AG20443 (cell line): ENCODE measurements at regions not wholly inside any gene's neighbourhood (a gene's known extent, or its start where the extent isn't known, plus 50 kb on each side); places are given as distances from the start of the nearest gene placed in this dataset.

Source experiments
- DNase-seq: peaks from one replicate; pipeline ENCODE4 v3.0.0; 2012; ENCODE audit warnings: low spot score, mixed read lengths

- DNase-seq, result no peak
Measured at GRCh38 chr16:65668064-65668595, 546.3 kb upstream of the CDH11 start.

- DNase-seq, result peak; percentile 48
Measured at GRCh38 chr16:65667011-65667578, 545.2 kb upstream of the CDH11 start.

GRCh38 chr16:65666132-65666941 is 544.5 kb upstream of the CDH11 start:
- DNase-seq, result no peak

- no peak for DNase-seq
Measured at GRCh38 chr16:65665586-65665985, 543.7 kb upstream of the CDH11 start.

GRCh38 chr16:65663774-65664173 is 541.9 kb upstream of the CDH11 start:
- DNase-seq, result no peak

- DNase-seq, result no peak
Measured at GRCh38 chr16:65662256-65662655, 540.4 kb upstream of the CDH11 start.

- no peak for DNase-seq
Measured at GRCh38 chr16:65661558-65661957, 539.7 kb upstream of the CDH11 start.

- DNase-seq, result peak; percentile 88
Measured at GRCh38 chr16:65660390-65660789, 538.5 kb upstream of the CDH11 start.

- no peak for DNase-seq
Measured at GRCh38 chr16:65659758-65660157, 537.9 kb upstream of the CDH11 start.

- DNase-seq, result no peak
Measured at GRCh38 chr16:65658787-65659220, 536.9 kb upstream of the CDH11 start.

GRCh38 chr16:65658349-65658748 is 536.5 kb upstream of the CDH11 start:
- peak; percentile 93 for DNase-seq

- no peak for DNase-seq
Measured at GRCh38 chr16:65657556-65657955, 535.7 kb upstream of the CDH11 start.

GRCh38 chr16:65657071-65657494 is 535.2 kb upstream of the CDH11 start:
- DNase-seq, result no peak

- no peak for DNase-seq
Measured at GRCh38 chr16:65655802-65656201, 533.9 kb upstream of the CDH11 start.

- no peak for DNase-seq
Measured at GRCh38 chr16:65648101-65648500, 526.2 kb upstream of the CDH11 start.

- no peak for DNase-seq
Measured at GRCh38 chr16:65644821-65645220, 523.0 kb upstream of the CDH11 start.

GRCh38 chr16:65641762-65642289 is 520.0 kb upstream of the CDH11 start:
- DNase-seq, result no peak

GRCh38 chr16:65641049-65641761 is 519.3 kb upstream of the CDH11 start:
- no peak for DNase-seq

GRCh38 chr16:65634833-65635232 is 513.0 kb upstream of the CDH11 start:
- no peak for DNase-seq

- no peak for DNase-seq
Measured at GRCh38 chr16:65634291-65634690, 512.4 kb upstream of the CDH11 start.

GRCh38 chr16:65624666-65625065 is 502.8 kb upstream of the CDH11 start:
- DNase-seq, result peak; percentile 13

GRCh38 chr16:65624229-65624628 is 502.4 kb upstream of the CDH11 start:
- DNase-seq, result no peak

- DNase-seq, result no peak
Measured at GRCh38 chr16:65622871-65623270, 501.0 kb upstream of the CDH11 start.
